ENCODE measurements at regions not wholly inside any gene's neighbourhood (a gene's known extent, or its start where the extent isn't known, plus 50 kb on each side); places are given as distances from the start of the nearest gene placed in this dataset.

DNA sequence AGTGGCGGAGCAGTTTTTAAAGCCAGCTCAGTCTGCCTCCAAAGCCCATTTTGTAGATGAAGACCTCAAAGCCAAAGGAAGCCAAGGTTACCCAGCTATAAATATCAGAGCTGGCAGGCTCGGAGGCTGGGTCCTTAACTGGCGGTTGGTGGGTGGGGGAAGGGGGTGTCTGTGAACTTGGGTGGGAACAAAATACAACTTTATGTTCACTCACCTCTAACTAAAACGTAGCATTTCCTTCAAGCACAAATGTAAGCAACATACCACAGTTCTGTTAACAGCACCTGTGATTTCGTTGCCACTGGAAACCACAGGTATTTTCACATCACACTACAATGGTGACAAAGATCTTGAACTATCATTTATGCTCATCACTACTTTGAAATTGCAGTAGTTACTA is 99.7 kb upstream of the SYT13 start:
- TF ChIP-seq, protein P1, sequence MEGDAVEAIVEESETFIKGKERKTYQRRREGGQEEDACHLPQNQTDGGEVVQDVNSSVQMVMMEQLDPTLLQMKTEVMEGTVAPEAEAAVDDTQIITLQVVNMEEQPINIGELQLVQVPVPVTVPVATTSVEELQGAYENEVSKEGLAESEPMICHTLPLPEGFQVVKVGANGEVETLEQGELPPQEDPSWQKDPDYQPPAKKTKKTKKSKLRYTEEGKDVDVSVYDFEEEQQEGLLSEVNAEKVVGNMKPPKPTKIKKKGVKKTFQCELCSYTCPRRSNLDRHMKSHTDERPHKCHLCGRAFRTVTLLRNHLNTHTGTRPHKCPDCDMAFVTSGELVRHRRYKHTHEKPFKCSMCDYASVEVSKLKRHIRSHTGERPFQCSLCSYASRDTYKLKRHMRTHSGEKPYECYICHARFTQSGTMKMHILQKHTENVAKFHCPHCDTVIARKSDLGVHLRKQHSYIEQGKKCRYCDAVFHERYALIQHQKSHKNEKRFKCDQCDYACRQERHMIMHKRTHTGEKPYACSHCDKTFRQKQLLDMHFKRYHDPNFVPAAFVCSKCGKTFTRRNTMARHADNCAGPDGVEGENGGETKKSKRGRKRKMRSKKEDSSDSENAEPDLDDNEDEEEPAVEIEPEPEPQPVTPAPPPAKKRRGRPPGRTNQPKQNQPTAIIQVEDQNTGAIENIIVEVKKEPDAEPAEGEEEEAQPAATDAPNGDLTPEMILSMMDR (IDR thresholded peaks at IDR 0.05) = no peak
- TF ChIP-seq POLR2AphosphoS5 (IDR thresholded peaks at IDR 0.05; ENCODE audit: low read depth, low read length) (no peak), SIN3A (IDR thresholded peaks at IDR 0.05; ENCODE audit: borderline replicate concordance, insufficient read depth, low read depth, low read length) (no peak), TCF7L2 (IDR thresholded peaks at IDR 0.05; ENCODE audit: low read depth, low read length) (no peak)
- TF ChIP-seq, protein P2, sequence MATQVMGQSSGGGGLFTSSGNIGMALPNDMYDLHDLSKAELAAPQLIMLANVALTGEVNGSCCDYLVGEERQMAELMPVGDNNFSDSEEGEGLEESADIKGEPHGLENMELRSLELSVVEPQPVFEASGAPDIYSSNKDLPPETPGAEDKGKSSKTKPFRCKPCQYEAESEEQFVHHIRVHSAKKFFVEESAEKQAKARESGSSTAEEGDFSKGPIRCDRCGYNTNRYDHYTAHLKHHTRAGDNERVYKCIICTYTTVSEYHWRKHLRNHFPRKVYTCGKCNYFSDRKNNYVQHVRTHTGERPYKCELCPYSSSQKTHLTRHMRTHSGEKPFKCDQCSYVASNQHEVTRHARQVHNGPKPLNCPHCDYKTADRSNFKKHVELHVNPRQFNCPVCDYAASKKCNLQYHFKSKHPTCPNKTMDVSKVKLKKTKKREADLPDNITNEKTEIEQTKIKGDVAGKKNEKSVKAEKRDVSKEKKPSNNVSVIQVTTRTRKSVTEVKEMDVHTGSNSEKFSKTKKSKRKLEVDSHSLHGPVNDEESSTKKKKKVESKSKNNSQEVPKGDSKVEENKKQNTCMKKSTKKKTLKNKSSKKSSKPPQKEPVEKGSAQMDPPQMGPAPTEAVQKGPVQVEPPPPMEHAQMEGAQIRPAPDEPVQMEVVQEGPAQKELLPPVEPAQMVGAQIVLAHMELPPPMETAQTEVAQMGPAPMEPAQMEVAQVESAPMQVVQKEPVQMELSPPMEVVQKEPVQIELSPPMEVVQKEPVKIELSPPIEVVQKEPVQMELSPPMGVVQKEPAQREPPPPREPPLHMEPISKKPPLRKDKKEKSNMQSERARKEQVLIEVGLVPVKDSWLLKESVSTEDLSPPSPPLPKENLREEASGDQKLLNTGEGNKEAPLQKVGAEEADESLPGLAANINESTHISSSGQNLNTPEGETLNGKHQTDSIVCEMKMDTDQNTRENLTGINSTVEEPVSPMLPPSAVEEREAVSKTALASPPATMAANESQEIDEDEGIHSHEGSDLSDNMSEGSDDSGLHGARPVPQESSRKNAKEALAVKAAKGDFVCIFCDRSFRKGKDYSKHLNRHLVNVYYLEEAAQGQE (IDR thresholded peaks at IDR 0.05; ENCODE audit: insufficient read depth in 1 of 2, low read depth in 2 of 2, low read length in 1 of 2) = no peak
- in situ Hi-C loops (cut with HindIII; ENCODE audit: low pct_unique_long_range_greater_than_20kb, low sequenced_read_pairs) (no loop called here), intact Hi-C loops (cut with micrococcal nuclease; ENCODE audit: unreplicated experiment) (no loop called here)
- BruUV-seq (replicated peaks) = no TSS peak
- ChIA-PET POLR2A (no interaction called here), CTCF (interaction anchor here (0.6 kb wide), 1 partner anchor 246 kb away, joined by 5 read pairs; no protein-coding TSS in a partner anchor)
- no peak overlapping the region for H3K4me3 ChIP-seq (ENCODE audit: low read depth in 2 of 2, low read length in 2 of 2)
- H3K36me3 ChIP-seq (ENCODE audit: control insufficient read depth, insufficient read depth, low read length) = no peaks in the 10 kb centered on the region
- H3K9me3 ChIP-seq (ENCODE audit: control insufficient read depth, insufficient read depth, low read depth, low read length) = no peaks in the 10 kb centered on the region
- H3K27me3 ChIP-seq (ENCODE audit: control insufficient read depth, insufficient read depth, low read length) = peaks cover 2% of the 10 kb centered on the region; the same call in 1 of the 2 replicates
- no peak for DNase-seq (ENCODE audit: low read depth, low spot score)
- H3K27ac ChIP-seq (ENCODE audit: low read length) = no peak overlapping the region
- ATAC-seq = no peak
- no peaks in the 10 kb centered on the region for H3K4me1 ChIP-seq (ENCODE audit: control insufficient read depth, insufficient read depth, low read length)

DNA sequence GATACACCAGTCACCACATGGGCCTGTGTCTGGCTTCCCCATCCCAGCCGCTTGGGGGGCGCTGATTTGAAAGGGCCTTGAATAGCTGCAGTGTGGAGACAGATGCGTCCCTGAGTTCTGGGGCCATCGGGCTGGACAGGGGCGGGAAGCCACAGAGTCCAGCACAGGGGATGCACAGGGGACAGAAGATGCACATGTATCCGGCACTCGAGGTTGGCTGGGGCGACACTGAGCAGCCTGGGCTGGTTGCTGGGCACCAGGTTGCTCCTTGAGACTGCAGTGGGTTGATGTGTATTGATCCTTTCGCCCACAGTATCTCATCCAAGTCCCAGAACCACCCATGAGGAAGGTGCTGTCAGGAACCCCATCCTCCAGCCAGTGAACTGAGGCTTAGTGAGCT is 99.3 kb upstream of the SYT13 start:
- intact Hi-C loops (cut with micrococcal nuclease; ENCODE audit: unreplicated experiment) = no loop called here
- Histone ChIP-seq H3K4me1 (ENCODE audit: control insufficient read depth, insufficient read depth, low read length) (no peaks in the 10 kb centered on the region), H3K4me3 (ENCODE audit: low read depth in 2 of 2, low read length in 2 of 2) (no peak overlapping the region), H3K9me3 (ENCODE audit: control insufficient read depth, insufficient read depth, low read depth, low read length) (no peaks in the 10 kb centered on the region), H3K36me3 (ENCODE audit: control insufficient read depth, insufficient read depth, low read length) (no peaks in the 10 kb centered on the region), H3K27me3 (ENCODE audit: control insufficient read depth, insufficient read depth, low read length) (peaks cover 2% of the 10 kb centered on the region; the same call in 1 of the 2 replicates), H3K27ac (ENCODE audit: low read length) (no peak overlapping the region)
- CTCF ChIA-PET = interaction anchor here (0.6 kb wide), 1 partner anchor 246 kb away, joined by 5 read pairs; no protein-coding TSS in a partner anchor
- no peak for DNase-seq (ENCODE audit: low read depth, low spot score)
- POLR2A ChIA-PET = no interaction called here
- in situ Hi-C loops (cut with HindIII; ENCODE audit: low pct_unique_long_range_greater_than_20kb, low sequenced_read_pairs) = no loop called here
- BruUV-seq (replicated peaks) = no TSS peak
- no peak for ATAC-seq
- TF ChIP-seq POLR2AphosphoS5 (IDR thresholded peaks at IDR 0.05; ENCODE audit: low read depth, low read length) (no peak), TCF7L2 (IDR thresholded peaks at IDR 0.05; ENCODE audit: low read depth, low read length) (no peak)
- TF ChIP-seq, protein P2 (IDR thresholded peaks at IDR 0.05; ENCODE audit: insufficient read depth in 1 of 2, low read depth in 2 of 2, low read length in 1 of 2) = no peak
- TF ChIP-seq, protein P1 (IDR thresholded peaks at IDR 0.05) = no peak

Data from Panc1 (cell line).